ENCODE measurements at regions not wholly inside any gene's neighbourhood (a gene's known extent, or its start where the extent isn't known, plus 50 kb on each side); places are given as distances from the start of the nearest gene placed in this dataset.

- Histone ChIP-seq H3K9ac (ENCODE audit: low read length) (no peak overlapping the region), H3F3A (ENCODE audit: insufficient read depth, low read length) (no peaks in the 10 kb centered on the region), H2AFZ (ENCODE audit: low read length) (no peak overlapping the region), H3K27me3 (ENCODE audit: insufficient read depth, low read length) (no peaks in the 10 kb centered on the region), H3K4me3 (ENCODE audit: low read depth, low read length, poor library complexity, severe bottlenecking) (no peak overlapping the region), H3K79me2 (ENCODE audit: insufficient read depth, low read length) (no peaks in the 10 kb centered on the region), H3K4me2 (ENCODE audit: low read length) (no peak overlapping the region), H3K9me3 (ENCODE audit: low read length) (no peaks in the 10 kb centered on the region; the same call in 1 of the 2 replicates), H3K4me1 (ENCODE audit: insufficient read depth, low read length, severe bottlenecking) (no peaks in the 10 kb centered on the region), H3K27ac (ENCODE audit: low read depth, low read length, poor library complexity, severe bottlenecking) (no peak overlapping the region), H3K9me2 (ENCODE audit: low read depth, low read length) (no peaks in the 10 kb centered on the region), H4K20me1 (ENCODE audit: insufficient read depth, low read length) (no peaks in the 10 kb centered on the region), H3K36me3 (ENCODE audit: insufficient read depth, low read length) (no peaks in the 10 kb centered on the region)
- TF ChIP-seq EZH2 (IDR thresholded peaks at IDR 0.05; ENCODE audit: borderline replicate concordance, low read length): no peak
- TF ChIP-seq, protein P1, sequence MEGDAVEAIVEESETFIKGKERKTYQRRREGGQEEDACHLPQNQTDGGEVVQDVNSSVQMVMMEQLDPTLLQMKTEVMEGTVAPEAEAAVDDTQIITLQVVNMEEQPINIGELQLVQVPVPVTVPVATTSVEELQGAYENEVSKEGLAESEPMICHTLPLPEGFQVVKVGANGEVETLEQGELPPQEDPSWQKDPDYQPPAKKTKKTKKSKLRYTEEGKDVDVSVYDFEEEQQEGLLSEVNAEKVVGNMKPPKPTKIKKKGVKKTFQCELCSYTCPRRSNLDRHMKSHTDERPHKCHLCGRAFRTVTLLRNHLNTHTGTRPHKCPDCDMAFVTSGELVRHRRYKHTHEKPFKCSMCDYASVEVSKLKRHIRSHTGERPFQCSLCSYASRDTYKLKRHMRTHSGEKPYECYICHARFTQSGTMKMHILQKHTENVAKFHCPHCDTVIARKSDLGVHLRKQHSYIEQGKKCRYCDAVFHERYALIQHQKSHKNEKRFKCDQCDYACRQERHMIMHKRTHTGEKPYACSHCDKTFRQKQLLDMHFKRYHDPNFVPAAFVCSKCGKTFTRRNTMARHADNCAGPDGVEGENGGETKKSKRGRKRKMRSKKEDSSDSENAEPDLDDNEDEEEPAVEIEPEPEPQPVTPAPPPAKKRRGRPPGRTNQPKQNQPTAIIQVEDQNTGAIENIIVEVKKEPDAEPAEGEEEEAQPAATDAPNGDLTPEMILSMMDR (IDR thresholded peaks at IDR 0.05; ENCODE audit: low read length): no peak
These were observed 149.2 kb upstream of the VSTM2A start for GRCh38 chr7:54392935-54393334.

GRCh38 chr7:54394834-54395233 is 147.3 kb upstream of the VSTM2A start:
- TF ChIP-seq, protein P1 (IDR thresholded peaks at IDR 0.05; ENCODE audit: low read length): no peak
- TF ChIP-seq EZH2 (IDR thresholded peaks at IDR 0.05; ENCODE audit: borderline replicate concordance, low read length): no peak
- Histone ChIP-seq H4K20me1 (ENCODE audit: insufficient read depth, low read length) (no peaks in the 10 kb centered on the region), H3F3A (ENCODE audit: insufficient read depth, low read length) (no peaks in the 10 kb centered on the region), H3K9me3 (ENCODE audit: low read length) (no peaks in the 10 kb centered on the region; the same call in 1 of the 2 replicates), H3K4me2 (ENCODE audit: low read length) (no peak overlapping the region), H3K4me3 (ENCODE audit: low read depth, low read length, poor library complexity, severe bottlenecking) (no peak overlapping the region), H3K36me3 (ENCODE audit: insufficient read depth, low read length) (no peaks in the 10 kb centered on the region), H3K4me1 (ENCODE audit: insufficient read depth, low read length, severe bottlenecking) (no peaks in the 10 kb centered on the region), H3K79me2 (ENCODE audit: insufficient read depth, low read length) (no peaks in the 10 kb centered on the region), H2AFZ (ENCODE audit: low read length) (no peak overlapping the region), H3K27ac (ENCODE audit: low read depth, low read length, poor library complexity, severe bottlenecking) (no peak overlapping the region), H3K9me2 (ENCODE audit: low read depth, low read length) (no peaks in the 10 kb centered on the region), H3K27me3 (ENCODE audit: insufficient read depth, low read length) (no peaks in the 10 kb centered on the region), H3K9ac (ENCODE audit: low read length) (no peak overlapping the region)

- Histone ChIP-seq H3K36me3 (ENCODE audit: insufficient read depth, low read length) (no peaks in the 10 kb centered on the region), H2AFZ (ENCODE audit: low read length) (no peak overlapping the region), H3K4me3 (ENCODE audit: low read depth, low read length, poor library complexity, severe bottlenecking) (no peak overlapping the region), H3K9me2 (ENCODE audit: low read depth, low read length) (peaks cover 7% of the 10 kb centered on the region; the same call in 1 of the 2 replicates), H3K27ac (ENCODE audit: low read depth, low read length, poor library complexity, severe bottlenecking) (no peak overlapping the region), H3K4me2 (ENCODE audit: low read length) (no peak overlapping the region), H3K4me1 (ENCODE audit: insufficient read depth, low read length, severe bottlenecking) (no peaks in the 10 kb centered on the region), H3F3A (ENCODE audit: insufficient read depth, low read length) (no peaks in the 10 kb centered on the region), H4K20me1 (ENCODE audit: insufficient read depth, low read length) (no peaks in the 10 kb centered on the region), H3K79me2 (ENCODE audit: insufficient read depth, low read length) (no peaks in the 10 kb centered on the region), H3K9me3 (ENCODE audit: low read length) (no peaks in the 10 kb centered on the region), H3K9ac (ENCODE audit: low read length) (no peak overlapping the region), H3K27me3 (ENCODE audit: insufficient read depth, low read length) (no peaks in the 10 kb centered on the region)
- TF ChIP-seq EZH2 (IDR thresholded peaks at IDR 0.05; ENCODE audit: borderline replicate concordance, low read length): no peak
- TF ChIP-seq, protein P1 (IDR thresholded peaks at IDR 0.05; ENCODE audit: low read length): no peak
These were observed 144.2 kb upstream of the VSTM2A start for GRCh38 chr7:54397836-54398612.
